ENCODE measurements at regions not wholly inside any gene's neighbourhood (a gene's known extent, or its start where the extent isn't known, plus 50 kb on each side); places are given as distances from the start of the nearest gene placed in this dataset.

DNA sequence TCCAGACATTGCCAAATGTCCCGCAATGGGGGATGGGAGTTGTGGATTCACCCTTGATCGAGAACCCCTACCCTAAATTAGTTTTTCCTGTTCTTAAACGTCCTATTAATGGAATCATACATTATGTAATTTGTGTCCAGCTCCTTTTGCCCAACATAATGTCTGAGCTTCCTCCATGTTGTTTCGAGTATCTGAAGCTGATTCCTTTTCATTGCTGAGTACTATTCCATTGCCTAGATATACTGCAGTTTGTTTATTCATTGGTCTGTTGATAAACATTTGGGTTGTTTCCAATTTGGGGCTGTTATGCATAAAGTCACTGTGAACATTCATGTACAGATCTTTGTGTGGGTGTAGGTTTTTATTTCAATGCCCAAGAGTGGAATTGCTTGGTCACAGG lies 251.3 kb downstream of the BCOR start:
- no peaks in the 10 kb centered on the region for H3K9me3 ChIP-seq (ENCODE audit: control insufficient read depth, low read depth, low read length)
- no peak overlapping the region for H3K9ac ChIP-seq (ENCODE audit: control insufficient read depth, extremely low read depth, insufficient read depth, low read length)
- H2AFZ ChIP-seq (ENCODE audit: control insufficient read depth, low read length) = no peak overlapping the region
- TF ChIP-seq, protein P1, sequence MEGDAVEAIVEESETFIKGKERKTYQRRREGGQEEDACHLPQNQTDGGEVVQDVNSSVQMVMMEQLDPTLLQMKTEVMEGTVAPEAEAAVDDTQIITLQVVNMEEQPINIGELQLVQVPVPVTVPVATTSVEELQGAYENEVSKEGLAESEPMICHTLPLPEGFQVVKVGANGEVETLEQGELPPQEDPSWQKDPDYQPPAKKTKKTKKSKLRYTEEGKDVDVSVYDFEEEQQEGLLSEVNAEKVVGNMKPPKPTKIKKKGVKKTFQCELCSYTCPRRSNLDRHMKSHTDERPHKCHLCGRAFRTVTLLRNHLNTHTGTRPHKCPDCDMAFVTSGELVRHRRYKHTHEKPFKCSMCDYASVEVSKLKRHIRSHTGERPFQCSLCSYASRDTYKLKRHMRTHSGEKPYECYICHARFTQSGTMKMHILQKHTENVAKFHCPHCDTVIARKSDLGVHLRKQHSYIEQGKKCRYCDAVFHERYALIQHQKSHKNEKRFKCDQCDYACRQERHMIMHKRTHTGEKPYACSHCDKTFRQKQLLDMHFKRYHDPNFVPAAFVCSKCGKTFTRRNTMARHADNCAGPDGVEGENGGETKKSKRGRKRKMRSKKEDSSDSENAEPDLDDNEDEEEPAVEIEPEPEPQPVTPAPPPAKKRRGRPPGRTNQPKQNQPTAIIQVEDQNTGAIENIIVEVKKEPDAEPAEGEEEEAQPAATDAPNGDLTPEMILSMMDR (optimal IDR thresholded peaks at IDR 0.05 in 1 of 3, IDR thresholded peaks at IDR 0.05 in 1 of 3, conservative IDR thresholded peaks at IDR 0.05 in 1 of 3; ENCODE audit: extremely low read depth in 1 of 3, insufficient read depth in 2 of 3, low read length in 3 of 3) = no peak
- no peak for TF ChIP-seq EZH2 (IDR thresholded peaks at IDR 0.05; ENCODE audit: low read length)
- H3K27ac ChIP-seq (ENCODE audit: control insufficient read depth, insufficient read depth, low read length) = no peak overlapping the region
- H4K20me1 ChIP-seq (ENCODE audit: control insufficient read depth, extremely low read depth, insufficient read depth, low read length) = no peaks in the 10 kb centered on the region
- no peaks in the 10 kb centered on the region for H3K79me2 ChIP-seq (ENCODE audit: control insufficient read depth, insufficient read depth, low read length)
- dilution Hi-C loops (cut with MboI; ENCODE audit: extremely low pct_ligation_motif_present, low sequenced_read_pairs) = no loop called here
- H3K27me3 ChIP-seq (ENCODE audit: control insufficient read depth, extremely low read depth, insufficient read depth, low read length) = no peaks in the 10 kb centered on the region
- FAIRE-seq (no peak), DNase-seq (ENCODE audit: low read depth, low spot score) (no peak)
- no peaks in the 10 kb centered on the region for H3K9me1 ChIP-seq (ENCODE audit: control insufficient read depth, extremely low read depth, insufficient read depth, low read length)
- no peaks in the 10 kb centered on the region for H3K4me1 ChIP-seq (ENCODE audit: control insufficient read depth, extremely low read depth, insufficient read depth, low read length)
- no peak overlapping the region for H3K4me2 ChIP-seq (ENCODE audit: control insufficient read depth, extremely low read depth, insufficient read depth, low read depth, low read length)
- H3K4me3 ChIP-seq (ENCODE audit: control insufficient read depth in 2 of 3, extremely low read depth in 1 of 3, insufficient read depth in 2 of 3, low read depth in 1 of 3, low read length in 3 of 3) = no peak overlapping the region
- no peaks in the 10 kb centered on the region for H3K36me3 ChIP-seq (ENCODE audit: control insufficient read depth in 2 of 2, extremely low read depth in 1 of 2, insufficient read depth in 2 of 2, low read length in 2 of 2)

DNA sequence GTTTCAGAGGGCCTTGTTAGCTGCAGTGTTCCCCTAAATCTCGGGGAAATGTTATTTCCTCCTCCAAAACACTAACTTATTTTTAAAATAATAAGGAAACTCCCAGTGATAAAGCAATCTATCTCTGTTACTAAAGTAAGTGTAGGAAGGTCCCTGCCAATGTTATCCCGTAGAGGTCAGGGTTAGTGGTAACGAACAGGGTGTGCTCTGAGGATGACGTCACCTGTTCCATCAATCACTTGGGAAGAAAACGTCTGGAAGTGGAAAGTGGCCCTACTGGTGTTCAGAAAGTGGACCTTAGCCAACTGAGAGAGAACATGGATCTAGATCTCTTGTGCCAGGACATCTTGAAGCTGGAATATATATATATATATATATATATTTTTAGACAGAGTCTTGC lies 249.5 kb downstream of the BCOR start:
- no peaks in the 10 kb centered on the region for H3K27me3 ChIP-seq (ENCODE audit: control insufficient read depth, extremely low read depth, insufficient read depth, low read length)
- dilution Hi-C loops (cut with MboI; ENCODE audit: extremely low pct_ligation_motif_present, low sequenced_read_pairs) = no loop called here
- no peak overlapping the region for H3K27ac ChIP-seq (ENCODE audit: control insufficient read depth, insufficient read depth, low read length)
- no peaks in the 10 kb centered on the region for H4K20me1 ChIP-seq (ENCODE audit: control insufficient read depth, extremely low read depth, insufficient read depth, low read length)
- H3K4me2 ChIP-seq (ENCODE audit: control insufficient read depth, extremely low read depth, insufficient read depth, low read depth, low read length) = no peak overlapping the region
- H3K4me1 ChIP-seq (ENCODE audit: control insufficient read depth, extremely low read depth, insufficient read depth, low read length) = no peaks in the 10 kb centered on the region
- no peak for TF ChIP-seq EZH2 (IDR thresholded peaks at IDR 0.05; ENCODE audit: low read length)
- TF ChIP-seq, protein P1 (optimal IDR thresholded peaks at IDR 0.05 in 1 of 3, IDR thresholded peaks at IDR 0.05 in 1 of 3, conservative IDR thresholded peaks at IDR 0.05 in 1 of 3; ENCODE audit: extremely low read depth in 1 of 3, insufficient read depth in 2 of 3, low read length in 3 of 3) = no peak
- DNase-seq (ENCODE audit: low read depth, low spot score) (no peak), FAIRE-seq (no peak)
- no peaks in the 10 kb centered on the region for H3K36me3 ChIP-seq (ENCODE audit: control insufficient read depth in 2 of 2, extremely low read depth in 1 of 2, insufficient read depth in 2 of 2, low read length in 2 of 2)
- no peak overlapping the region for H2AFZ ChIP-seq (ENCODE audit: control insufficient read depth, low read length)
- H3K9me1 ChIP-seq (ENCODE audit: control insufficient read depth, extremely low read depth, insufficient read depth, low read length) = no peaks in the 10 kb centered on the region
- no peak overlapping the region for H3K4me3 ChIP-seq (ENCODE audit: control insufficient read depth in 2 of 3, extremely low read depth in 1 of 3, insufficient read depth in 2 of 3, low read depth in 1 of 3, low read length in 3 of 3)
- H3K9me3 ChIP-seq (ENCODE audit: control insufficient read depth, low read depth, low read length) = no peaks in the 10 kb centered on the region
- no peak overlapping the region for H3K9ac ChIP-seq (ENCODE audit: control insufficient read depth, extremely low read depth, insufficient read depth, low read length)
- H3K79me2 ChIP-seq (ENCODE audit: control insufficient read depth, insufficient read depth, low read length) = no peaks in the 10 kb centered on the region

Data from keratinocyte (primary cell).